ENCODE measurements at regions not wholly inside any gene's neighbourhood (a gene's known extent, or its start where the extent isn't known, plus 50 kb on each side); places are given as distances from the start of the nearest gene placed in this dataset.

GRCh38 chr10:107264742-107265141 is 100.2 kb upstream of the SORCS1 start:
- H3K4me2 ChIP-seq (ENCODE audit: low read length) = no peak overlapping the region
- H3K79me2 ChIP-seq (replicated peaks; ENCODE audit: insufficient read depth, low read length) = no peaks in the 10 kb centered on the region
- no peaks in the 10 kb centered on the region for H3K9me2 ChIP-seq (ENCODE audit: insufficient read depth, low read length)
- H3K27me3 ChIP-seq (ENCODE audit: insufficient read depth, low read depth, low read length) = no peaks in the 10 kb centered on the region
- H3K9me3 ChIP-seq (ENCODE audit: low read length) = no peaks in the 10 kb centered on the region
- H3K27ac ChIP-seq (ENCODE audit: low read length) = no peak overlapping the region
- no peaks in the 10 kb centered on the region for H3K36me3 ChIP-seq (ENCODE audit: insufficient read depth, low read length)
- no peak overlapping the region for H3K9ac ChIP-seq (ENCODE audit: low read length)
- no peak overlapping the region for H2AFZ ChIP-seq (ENCODE audit: low read depth, low read length)
- no peaks in the 10 kb centered on the region for H4K20me1 ChIP-seq (ENCODE audit: insufficient read depth)
- H3K4me3 ChIP-seq (ENCODE audit: low read length) = no peak overlapping the region
- no peak for TF ChIP-seq POLR2AphosphoS5 (IDR thresholded peaks at IDR 0.05)
- no peaks in the 10 kb centered on the region for H3F3A ChIP-seq (ENCODE audit: insufficient read depth, low read length, poor library complexity, severe bottlenecking)

GRCh38 chr10:107244122-107244521 is 79.6 kb upstream of the SORCS1 start:
- Histone ChIP-seq H3K36me3 (ENCODE audit: insufficient read depth, low read length) (no peaks in the 10 kb centered on the region), H3K27me3 (ENCODE audit: insufficient read depth, low read depth, low read length) (no peaks in the 10 kb centered on the region), H2AFZ (ENCODE audit: low read depth, low read length) (no peak overlapping the region), H3K9me3 (ENCODE audit: low read length) (no peaks in the 10 kb centered on the region), H3K9ac (ENCODE audit: low read length) (no peak overlapping the region), H3F3A (ENCODE audit: insufficient read depth, low read length, poor library complexity, severe bottlenecking) (no peaks in the 10 kb centered on the region), H3K9me2 (ENCODE audit: insufficient read depth, low read length) (no peaks in the 10 kb centered on the region), H3K79me2 (replicated peaks; ENCODE audit: insufficient read depth, low read length) (no peaks in the 10 kb centered on the region), H3K27ac (ENCODE audit: low read length) (no peak overlapping the region), H3K4me2 (ENCODE audit: low read length) (no peak overlapping the region), H3K4me3 (ENCODE audit: low read length) (no peak overlapping the region), H4K20me1 (ENCODE audit: insufficient read depth) (no peaks in the 10 kb centered on the region)
- TF ChIP-seq EZH2 (IDR thresholded peaks at IDR 0.05; ENCODE audit: borderline replicate concordance, insufficient read depth, low read length, poor library complexity, severe bottlenecking) (no peak), CTCF (IDR thresholded peaks at IDR 0.05; ENCODE audit: poor library complexity, severe bottlenecking) (no peak), SMC3 (conservative IDR thresholded peaks at IDR 0.05; ENCODE audit: poor library complexity) (no peak), RAD21 (conservative IDR thresholded peaks at IDR 0.05) (no peak), REST (IDR thresholded peaks at IDR 0.05; ENCODE audit: borderline replicate concordance) (no peak), POLR2AphosphoS5 (IDR thresholded peaks at IDR 0.05) (no peak)

GRCh38 chr10:107238275-107238674 is 73.8 kb upstream of the SORCS1 start:
- no peak overlapping the region for H3K4me2 ChIP-seq (ENCODE audit: low read length)
- no peaks in the 10 kb centered on the region for H3K9me2 ChIP-seq (ENCODE audit: insufficient read depth, low read length)
- H2AFZ ChIP-seq (ENCODE audit: low read depth, low read length) = no peak overlapping the region
- no peaks in the 10 kb centered on the region for H4K20me1 ChIP-seq (ENCODE audit: insufficient read depth)
- H3K36me3 ChIP-seq (ENCODE audit: insufficient read depth, low read length) = no peaks in the 10 kb centered on the region
- peak overlapping the region; percentile 30 for H3K4me3 ChIP-seq (ENCODE audit: low read length)
- no peaks in the 10 kb centered on the region for H3F3A ChIP-seq (ENCODE audit: insufficient read depth, low read length, poor library complexity, severe bottlenecking)
- no peaks in the 10 kb centered on the region for H3K9me3 ChIP-seq (ENCODE audit: low read length)
- H3K79me2 ChIP-seq (replicated peaks; ENCODE audit: insufficient read depth, low read length) = no peaks in the 10 kb centered on the region
- peak overlapping the region; percentile 45 for H3K27ac ChIP-seq (ENCODE audit: low read length)
- no peaks in the 10 kb centered on the region for H3K27me3 ChIP-seq (ENCODE audit: insufficient read depth, low read depth, low read length)
- no peak overlapping the region for H3K9ac ChIP-seq (ENCODE audit: low read length)
- TF ChIP-seq RAD21 (conservative IDR thresholded peaks at IDR 0.05) (no peak), EZH2 (IDR thresholded peaks at IDR 0.05; ENCODE audit: borderline replicate concordance, insufficient read depth, low read length, poor library complexity, severe bottlenecking) (no peak), EP300 (conservative IDR thresholded peaks at IDR 0.05; ENCODE audit: poor library complexity, severe bottlenecking) (peak; percentile 57), POLR2AphosphoS5 (IDR thresholded peaks at IDR 0.05) (peak; percentile 49), SMC3 (conservative IDR thresholded peaks at IDR 0.05; ENCODE audit: poor library complexity) (no peak), MXI1 (conservative IDR thresholded peaks at IDR 0.05; ENCODE audit: poor library complexity, severe bottlenecking) (no peak), TAF1 (IDR thresholded peaks at IDR 0.05; ENCODE audit: low read depth) (no peak), REST (IDR thresholded peaks at IDR 0.05; ENCODE audit: borderline replicate concordance) (peak; percentile 78), CTCF (IDR thresholded peaks at IDR 0.05; ENCODE audit: poor library complexity, severe bottlenecking) (no peak)
